Astrocyte (in vitro differentiated cells and primary cell): ENCODE measurements at regions not wholly inside any gene's neighbourhood (a gene's known extent, or its start where the extent isn't known, plus 50 kb on each side); places are given as distances from the start of the nearest gene placed in this dataset.

Experiments used
- EZH2 ChIP-seq: IDR thresholded peaks from 2 replicates; pipeline ENCODE4 v1.6.1; 2012; ENCODE audit warnings: mild to moderate bottlenecking, low read length, inconsistent platforms; ENCODE audit not compliant: insufficient read depth
- TF ChIP-seq, protein P1 (sequence below): IDR thresholded peaks from 2 replicates; pipeline ENCODE4 v1.5.1; 2011; ENCODE audit warnings: low read depth, mild to moderate bottlenecking, inconsistent platforms, low read length, moderate library complexity; ENCODE audit not compliant: insufficient read depth

DNA sequence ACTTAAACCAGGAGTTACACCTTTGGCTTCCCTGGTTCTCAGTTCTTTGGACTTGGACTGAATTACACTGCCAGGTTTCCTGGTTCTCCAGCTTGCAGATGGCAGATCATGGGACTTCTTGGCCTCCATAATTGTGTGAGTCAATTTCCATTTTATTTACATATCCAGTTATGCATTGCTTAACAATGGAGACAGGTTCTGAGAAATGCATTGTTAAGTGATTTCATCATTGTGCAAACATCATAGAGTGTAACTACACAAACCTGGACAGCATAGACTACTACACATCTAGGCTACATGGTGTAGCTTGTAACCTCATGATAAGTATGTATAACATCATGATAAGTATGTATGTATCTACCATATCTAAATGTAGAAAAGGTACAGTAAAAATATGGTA is 276.1 kb upstream of the BTG1 start:
- TF ChIP-seq, protein P1, sequence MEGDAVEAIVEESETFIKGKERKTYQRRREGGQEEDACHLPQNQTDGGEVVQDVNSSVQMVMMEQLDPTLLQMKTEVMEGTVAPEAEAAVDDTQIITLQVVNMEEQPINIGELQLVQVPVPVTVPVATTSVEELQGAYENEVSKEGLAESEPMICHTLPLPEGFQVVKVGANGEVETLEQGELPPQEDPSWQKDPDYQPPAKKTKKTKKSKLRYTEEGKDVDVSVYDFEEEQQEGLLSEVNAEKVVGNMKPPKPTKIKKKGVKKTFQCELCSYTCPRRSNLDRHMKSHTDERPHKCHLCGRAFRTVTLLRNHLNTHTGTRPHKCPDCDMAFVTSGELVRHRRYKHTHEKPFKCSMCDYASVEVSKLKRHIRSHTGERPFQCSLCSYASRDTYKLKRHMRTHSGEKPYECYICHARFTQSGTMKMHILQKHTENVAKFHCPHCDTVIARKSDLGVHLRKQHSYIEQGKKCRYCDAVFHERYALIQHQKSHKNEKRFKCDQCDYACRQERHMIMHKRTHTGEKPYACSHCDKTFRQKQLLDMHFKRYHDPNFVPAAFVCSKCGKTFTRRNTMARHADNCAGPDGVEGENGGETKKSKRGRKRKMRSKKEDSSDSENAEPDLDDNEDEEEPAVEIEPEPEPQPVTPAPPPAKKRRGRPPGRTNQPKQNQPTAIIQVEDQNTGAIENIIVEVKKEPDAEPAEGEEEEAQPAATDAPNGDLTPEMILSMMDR: no peak
- no peak for TF ChIP-seq EZH2
